SK-N-SH treated with all-trans-retinoic acid at 6 μM for 48 hours (cell line): ENCODE measurements at regions not wholly inside any gene's neighbourhood (a gene's known extent, or its start where the extent isn't known, plus 50 kb on each side); places are given as distances from the start of the nearest gene placed in this dataset.

Experiments
- ARNTL ChIP-seq: fragments of 450-650 bp; formaldehyde crosslinking; IDR thresholded peaks from 2 replicates; pipeline ENCODE4 v1.5.0; 2020; ENCODE audit warnings: low read depth, mild to moderate bottlenecking, moderate library complexity, borderline replicate concordance
- BACH2 ChIP-seq: fragments of 250-450 bp; sonication (Bioruptor Pico); IDR thresholded peaks from 2 replicates; pipeline ENCODE4 v1.9.0; 2021; ENCODE audit warnings: mild to moderate bottlenecking, borderline replicate concordance
- CSRNP3 ChIP-seq: fragments of 250-450 bp; sonication (Bioruptor Pico); IDR thresholded peaks from 2 replicates; pipeline ENCODE4 v1.5.1; 2021; ENCODE audit warnings: mild to moderate bottlenecking, moderate library complexity
- PATZ1 ChIP-seq: fragments of 250-450 bp; sonication (Bioruptor Pico); IDR thresholded peaks from 2 replicates; pipeline ENCODE4 v1.8.0; 2020; ENCODE audit warnings: mild to moderate bottlenecking, moderate library complexity, borderline replicate concordance
- ZFP3 ChIP-seq: fragments of 250-450 bp; sonication (Bioruptor Pico); IDR thresholded peaks from 2 replicates; pipeline ENCODE4 v1.5.0; 2020; ENCODE audit warnings: mild to moderate bottlenecking, moderate library complexity
- ZFP30 ChIP-seq: fragments of 450-650 bp; formaldehyde crosslinking; IDR thresholded peaks from 2 replicates; pipeline ENCODE4 v1.5.0; 2022; ENCODE audit warnings: mild to moderate bottlenecking, moderate library complexity
- TF ChIP-seq, protein P1 (sequence below): fragments of 250-450 bp; sonication (Bioruptor Pico); IDR thresholded peaks from 2 replicates; pipeline ENCODE4 v1.8.0; 2021; ENCODE audit warnings: low read depth, mild to moderate bottlenecking, moderate library complexity, borderline replicate concordance
- TF ChIP-seq, protein P2 (sequence below): fragments of 250-450 bp; sonication (Bioruptor Pico); IDR thresholded peaks from 2 replicates; pipeline ENCODE4 v1.5.1; 2020; ENCODE audit warnings: low read depth, mild to moderate bottlenecking, moderate library complexity

- TF ChIP-seq ARNTL (CRISPR knock-in tag) = no peak
- TF ChIP-seq PATZ1 (CRISPR knock-in tag) = no peak
- TF ChIP-seq CSRNP3 (CRISPR knock-in tag) = no peak
- TF ChIP-seq, protein P1, sequence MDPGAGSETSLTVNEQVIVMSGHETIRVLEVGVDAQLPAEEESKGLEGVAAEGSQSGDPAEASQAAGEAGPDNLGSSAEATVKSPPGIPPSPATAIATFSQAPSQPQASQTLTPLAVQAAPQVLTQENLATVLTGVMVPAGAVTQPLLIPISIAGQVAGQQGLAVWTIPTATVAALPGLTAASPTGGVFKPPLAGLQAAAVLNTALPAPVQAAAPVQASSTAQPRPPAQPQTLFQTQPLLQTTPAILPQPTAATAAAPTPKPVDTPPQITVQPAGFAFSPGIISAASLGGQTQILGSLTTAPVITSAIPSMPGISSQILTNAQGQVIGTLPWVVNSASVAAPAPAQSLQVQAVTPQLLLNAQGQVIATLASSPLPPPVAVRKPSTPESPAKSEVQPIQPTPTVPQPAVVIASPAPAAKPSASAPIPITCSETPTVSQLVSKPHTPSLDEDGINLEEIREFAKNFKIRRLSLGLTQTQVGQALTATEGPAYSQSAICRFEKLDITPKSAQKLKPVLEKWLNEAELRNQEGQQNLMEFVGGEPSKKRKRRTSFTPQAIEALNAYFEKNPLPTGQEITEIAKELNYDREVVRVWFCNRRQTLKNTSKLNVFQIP (CRISPR knock-in tag) = no peak
- TF ChIP-seq ZFP30 (CRISPR knock-in tag) = no peak
- TF ChIP-seq, protein P2, sequence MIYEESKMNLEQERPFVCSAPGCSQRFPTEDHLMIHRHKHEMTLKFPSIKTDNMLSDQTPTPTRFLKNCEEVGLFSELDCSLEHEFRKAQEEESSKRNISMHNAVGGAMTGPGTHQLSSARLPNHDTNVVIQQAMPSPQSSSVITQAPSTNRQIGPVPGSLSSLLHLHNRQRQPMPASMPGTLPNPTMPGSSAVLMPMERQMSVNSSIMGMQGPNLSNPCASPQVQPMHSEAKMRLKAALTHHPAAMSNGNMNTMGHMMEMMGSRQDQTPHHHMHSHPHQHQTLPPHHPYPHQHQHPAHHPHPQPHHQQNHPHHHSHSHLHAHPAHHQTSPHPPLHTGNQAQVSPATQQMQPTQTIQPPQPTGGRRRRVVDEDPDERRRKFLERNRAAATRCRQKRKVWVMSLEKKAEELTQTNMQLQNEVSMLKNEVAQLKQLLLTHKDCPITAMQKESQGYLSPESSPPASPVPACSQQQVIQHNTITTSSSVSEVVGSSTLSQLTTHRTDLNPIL (CRISPR knock-in tag) = no peak
- no peak for TF ChIP-seq ZFP3 (CRISPR knock-in tag)
- no peak for TF ChIP-seq BACH2 (CRISPR knock-in tag)
These were observed 77.6 kb upstream of the ALDH1L1 start for GRCh38 chr3:126257984-126258383.
